ENCODE measurements at regions not wholly inside any gene's neighbourhood (a gene's known extent, or its start where the extent isn't known, plus 50 kb on each side); places are given as distances from the start of the nearest gene placed in this dataset.

- 65 to 83% methylated on average over 1 of the region's 1 CpG for WGBS, 2 donors
- no peaks in the 10 kb centered on the region for H3K36me3 ChIP-seq
- no peak for DNase-seq
- H3K4me1 ChIP-seq, result peaks cover 0 to 22% (median 5%) of the 10 kb centered on the region in 4 donors
- H3K9me3 ChIP-seq, result no peaks in the 10 kb centered on the region
- ATAC-seq (ENCODE audit: low FRiP score in 2 of 2), result no peak
- no peak overlapping the region for H3K4me3 ChIP-seq
- no peaks in the 10 kb centered on the region for H3K27me3 ChIP-seq
- H3K27ac ChIP-seq, result no peak overlapping the region
- TF ChIP-seq POLR2A (IDR thresholded peaks at IDR 0.05), result no peak
- TF ChIP-seq EP300 (IDR thresholded peaks at IDR 0.05), result no peak
- no peak for TF ChIP-seq CTCF (IDR thresholded peaks at IDR 0.05)
- no peak for TF ChIP-seq POLR2AphosphoS5 (IDR thresholded peaks at IDR 0.05)
These were observed 472.0 kb upstream of the FZD8 start for GRCh38 chr10:36114141-36114540.

GRCh38 chr10:36111676-36112075, 469.6 kb upstream of the FZD8 start:
- 45 to 72% methylated on average over 2 of the region's 2 CpGs for WGBS, 2 donors
- no peaks in the 10 kb centered on the region for H3K36me3 ChIP-seq
- no peak overlapping the region for H3K4me3 ChIP-seq
- H3K9me3 ChIP-seq, result no peaks in the 10 kb centered on the region
- H3K27me3 ChIP-seq, result no peaks in the 10 kb centered on the region
- H3K27ac ChIP-seq, result no peak overlapping the region
- ATAC-seq (ENCODE audit: low FRiP score in 2 of 2) (no peak), DNase-seq (no peak)
- no peak for TF ChIP-seq POLR2AphosphoS5 (IDR thresholded peaks at IDR 0.05)
- no peak for TF ChIP-seq POLR2A (IDR thresholded peaks at IDR 0.05)
- no peak for TF ChIP-seq EP300 (IDR thresholded peaks at IDR 0.05)
- no peak for TF ChIP-seq CTCF (IDR thresholded peaks at IDR 0.05)
- peaks cover 0 to 18% (median 4%) of the 10 kb centered on the region in 4 donors for H3K4me1 ChIP-seq

- Histone ChIP-seq H3K4me1 (peaks cover 0 to 9% (median 0%) of the 10 kb centered on the region in 4 donors), H3K27me3 (no peaks in the 10 kb centered on the region), H3K9me3 (no peaks in the 10 kb centered on the region), H3K4me3 (no peak overlapping the region), H3K27ac (no peak overlapping the region), H3K36me3 (no peaks in the 10 kb centered on the region)
- no peak for TF ChIP-seq EP300 (IDR thresholded peaks at IDR 0.05)
- no peak for TF ChIP-seq POLR2A (IDR thresholded peaks at IDR 0.05)
- TF ChIP-seq CTCF (IDR thresholded peaks at IDR 0.05), result no peak
- no peak for TF ChIP-seq POLR2AphosphoS5 (IDR thresholded peaks at IDR 0.05)
- DNase-seq (no peak), ATAC-seq (ENCODE audit: low FRiP score in 2 of 2) (no peak)
- 63 to 71% methylated on average over 1 of the region's 1 CpG for WGBS, 2 donors
These were observed 468.0 kb upstream of the FZD8 start for GRCh38 chr10:36110097-36110496.

GRCh38 chr10:36109399-36110023, 467.4 kb upstream of the FZD8 start:
- Histone ChIP-seq H3K27me3 (no peaks in the 10 kb centered on the region), H3K9me3 (no peaks in the 10 kb centered on the region), H3K4me3 (no peak overlapping the region), H3K27ac (no peak overlapping the region), H3K4me1 (peaks cover 0 to 5% (median 0%) of the 10 kb centered on the region in 4 donors), H3K36me3 (no peaks in the 10 kb centered on the region)
- ATAC-seq (ENCODE audit: low FRiP score in 2 of 2) (no peak), DNase-seq (no peak)
- no peak for TF ChIP-seq CTCF (IDR thresholded peaks at IDR 0.05)
- TF ChIP-seq POLR2AphosphoS5 (IDR thresholded peaks at IDR 0.05), result no peak
- no peak for TF ChIP-seq EP300 (IDR thresholded peaks at IDR 0.05)
- no peak for TF ChIP-seq POLR2A (IDR thresholded peaks at IDR 0.05)
- 76 to 90% methylated on average over 3 of the region's 3 CpGs for WGBS, 2 donors

GRCh38 chr10:36097696-36098095, 455.6 kb upstream of the FZD8 start:
- Histone ChIP-seq H3K36me3 (no peaks in the 10 kb centered on the region), H3K9me3 (no peaks in the 10 kb centered on the region), H3K27ac (no peak overlapping the region), H3K4me1 (no peaks in the 10 kb centered on the region), H3K27me3 (no peaks in the 10 kb centered on the region), H3K4me3 (no peak overlapping the region)
- DNase-seq (no peak), ATAC-seq (ENCODE audit: low FRiP score in 2 of 2) (no peak)
- 73% methylated on average over 3 of the region's 3 CpGs for WGBS, 2 donors
- TF ChIP-seq POLR2A (IDR thresholded peaks at IDR 0.05), result no peak
- TF ChIP-seq CTCF (IDR thresholded peaks at IDR 0.05), result no peak
- TF ChIP-seq POLR2AphosphoS5 (IDR thresholded peaks at IDR 0.05), result no peak
- TF ChIP-seq EP300 (IDR thresholded peaks at IDR 0.05), result no peak

Data from upper lobe of left lung (tissue), 6 donors.